SK-N-SH treated with all-trans-retinoic acid at 6 μM for 48 hours (cell line): ENCODE measurements at regions not wholly inside any gene's neighbourhood (a gene's known extent, or its start where the extent isn't known, plus 50 kb on each side); places are given as distances from the start of the nearest gene placed in this dataset.

Source experiments
- CREB5 ChIP-seq: fragments of 250-450 bp; sonication (Bioruptor Pico); IDR thresholded peaks from 2 replicates; pipeline ENCODE4 v1.5.1; 2020; ENCODE audit warnings: low read depth, mild to moderate bottlenecking, moderate library complexity
- ESRRG ChIP-seq: fragments of 250-450 bp; sonication (Bioruptor Pico); IDR thresholded peaks from 2 replicates; pipeline ENCODE4 v1.6.1; 2021; ENCODE audit warnings: mild to moderate bottlenecking
- GLIS3 ChIP-seq: fragments of 250-450 bp; sonication (Bioruptor Pico); IDR thresholded peaks from 2 replicates; pipeline ENCODE4 v1.5.0; 2020; ENCODE audit warnings: mild to moderate bottlenecking, moderate library complexity
- PPARA ChIP-seq: fragments of 250-450 bp; sonication (Bioruptor Pico); IDR thresholded peaks from 2 replicates; pipeline ENCODE4 v1.5.0; 2020; ENCODE audit warnings: mild to moderate bottlenecking, borderline replicate concordance
- RARB ChIP-seq: fragments of 250-450 bp; sonication (Bioruptor Pico); IDR thresholded peaks from 2 replicates; pipeline ENCODE4 v1.8.0; 2021; ENCODE audit warnings: mild to moderate bottlenecking, moderate library complexity
- TOX ChIP-seq: fragments of 250-450 bp; sonication (Bioruptor Pico); IDR thresholded peaks from 2 replicates; pipeline ENCODE4 v1.8.0; 2021; ENCODE audit warnings: mild to moderate bottlenecking, moderate library complexity, borderline replicate concordance
- ZFP3 ChIP-seq: fragments of 250-450 bp; sonication (Bioruptor Pico); IDR thresholded peaks from 2 replicates; pipeline ENCODE4 v1.5.0; 2020; ENCODE audit warnings: mild to moderate bottlenecking, moderate library complexity
- ZFP30 ChIP-seq: fragments of 450-650 bp; formaldehyde crosslinking; IDR thresholded peaks from 2 replicates; pipeline ENCODE4 v1.5.0; 2022; ENCODE audit warnings: mild to moderate bottlenecking, moderate library complexity
- TF ChIP-seq, protein P1 (sequence below): fragments of 250-450 bp; sonication (Bioruptor Pico); IDR thresholded peaks from 2 replicates; pipeline ENCODE4 v1.8.0; 2020; ENCODE audit warnings: mild to moderate bottlenecking, moderate library complexity, borderline replicate concordance

GRCh38 chr9:7332780-7333179, 466.8 kb downstream of the DMAC1 start:
- TF ChIP-seq PPARA, result no peak
- no peak for TF ChIP-seq TOX (CRISPR knock-in tag)
- TF ChIP-seq ZFP30, result no peak
- TF ChIP-seq, protein P1, sequence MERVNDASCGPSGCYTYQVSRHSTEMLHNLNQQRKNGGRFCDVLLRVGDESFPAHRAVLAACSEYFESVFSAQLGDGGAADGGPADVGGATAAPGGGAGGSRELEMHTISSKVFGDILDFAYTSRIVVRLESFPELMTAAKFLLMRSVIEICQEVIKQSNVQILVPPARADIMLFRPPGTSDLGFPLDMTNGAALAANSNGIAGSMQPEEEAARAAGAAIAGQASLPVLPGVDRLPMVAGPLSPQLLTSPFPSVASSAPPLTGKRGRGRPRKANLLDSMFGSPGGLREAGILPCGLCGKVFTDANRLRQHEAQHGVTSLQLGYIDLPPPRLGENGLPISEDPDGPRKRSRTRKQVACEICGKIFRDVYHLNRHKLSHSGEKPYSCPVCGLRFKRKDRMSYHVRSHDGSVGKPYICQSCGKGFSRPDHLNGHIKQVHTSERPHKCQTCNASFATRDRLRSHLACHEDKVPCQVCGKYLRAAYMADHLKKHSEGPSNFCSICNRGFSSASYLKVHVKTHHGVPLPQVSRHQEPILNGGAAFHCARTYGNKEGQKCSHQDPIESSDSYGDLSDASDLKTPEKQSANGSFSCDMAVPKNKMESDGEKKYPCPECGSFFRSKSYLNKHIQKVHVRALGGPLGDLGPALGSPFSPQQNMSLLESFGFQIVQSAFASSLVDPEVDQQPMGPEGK (CRISPR knock-in tag), result no peak
- TF ChIP-seq RARB (CRISPR knock-in tag), result no peak
- no peak for TF ChIP-seq CREB5 (CRISPR knock-in tag)
- no peak for TF ChIP-seq ZFP3 (CRISPR knock-in tag)
- TF ChIP-seq GLIS3, result no peak
- no peak for TF ChIP-seq ESRRG (CRISPR knock-in tag)
